ENCODE measurements at regions not wholly inside any gene's neighbourhood (a gene's known extent, or its start where the extent isn't known, plus 50 kb on each side); places are given as distances from the start of the nearest gene placed in this dataset.
"Not testable (repeated sequence)": the region's sequence is repeated elsewhere in the genome, so short reads cannot be mapped to it uniquely, and the experiment has no call there.

DNA sequence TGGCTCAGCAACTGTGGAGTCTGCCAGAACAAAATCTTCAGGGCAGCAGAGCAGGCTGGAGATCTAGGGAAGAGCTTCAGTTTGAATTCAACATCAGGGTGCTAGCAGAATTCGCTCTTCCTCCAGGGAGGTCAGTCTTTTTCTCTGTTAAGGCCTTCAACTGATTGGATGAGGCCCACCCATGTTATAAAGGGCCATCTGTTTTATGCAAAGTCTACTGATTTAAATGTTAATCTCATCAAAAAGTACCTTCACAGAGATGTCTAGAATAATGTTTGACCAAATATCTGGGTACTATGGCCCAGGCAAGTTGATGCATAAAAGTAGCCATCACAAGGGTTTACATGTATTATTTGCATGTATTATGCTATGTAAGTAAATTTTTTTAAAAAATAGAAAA, 378.4 kb downstream of the BTG1 start:
- no peak overlapping the region for H3K27ac ChIP-seq (ENCODE audit: low read length)
- no peaks in the 10 kb centered on the region for H3K9me3 ChIP-seq (ENCODE audit: insufficient read depth, low read depth, low read length)
- H3K27me3 ChIP-seq (ENCODE audit: insufficient read depth, low read length): no peaks in the 10 kb centered on the region
- H3K36me3 ChIP-seq (ENCODE audit: insufficient read depth, low read depth, low read length): no peaks in the 10 kb centered on the region
- no peak overlapping the region for H3K4me3 ChIP-seq (ENCODE audit: low read length)
- H3K9ac ChIP-seq (ENCODE audit: low read depth, low read length): no peak overlapping the region
- no peaks in the 10 kb centered on the region for H3K4me1 ChIP-seq (ENCODE audit: insufficient read depth, low read length)

DNA sequence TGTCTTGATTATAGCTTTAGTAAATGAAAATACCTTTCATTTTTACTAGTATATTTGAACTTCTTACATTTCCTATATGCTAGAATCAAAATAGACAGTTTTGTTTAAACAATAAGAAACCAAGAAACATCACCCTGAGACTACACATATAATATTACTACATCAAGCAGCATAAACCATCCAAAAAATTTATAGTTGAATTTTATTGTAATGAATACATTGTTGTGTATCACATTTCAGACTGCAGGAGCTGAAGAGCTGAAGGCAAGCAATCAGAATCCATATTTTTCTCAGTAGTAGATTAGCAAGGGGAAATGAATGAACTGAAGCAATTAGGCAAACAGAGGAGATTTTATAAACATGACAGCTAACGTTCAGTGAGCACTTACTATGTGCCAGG, 379.2 kb downstream of the BTG1 start:
- no peaks in the 10 kb centered on the region for H3K36me3 ChIP-seq (ENCODE audit: insufficient read depth, low read depth, low read length)
- no peaks in the 10 kb centered on the region for H3K9me3 ChIP-seq (ENCODE audit: insufficient read depth, low read depth, low read length)
- no peaks in the 10 kb centered on the region for H3K4me1 ChIP-seq (ENCODE audit: insufficient read depth, low read length)
- H3K9ac ChIP-seq (ENCODE audit: low read depth, low read length): no peak overlapping the region
- H3K4me3 ChIP-seq (ENCODE audit: low read length): no peak overlapping the region
- H3K27ac ChIP-seq (ENCODE audit: low read length): no peak overlapping the region
- H3K27me3 ChIP-seq (ENCODE audit: insufficient read depth, low read length): no peaks in the 10 kb centered on the region

DNA sequence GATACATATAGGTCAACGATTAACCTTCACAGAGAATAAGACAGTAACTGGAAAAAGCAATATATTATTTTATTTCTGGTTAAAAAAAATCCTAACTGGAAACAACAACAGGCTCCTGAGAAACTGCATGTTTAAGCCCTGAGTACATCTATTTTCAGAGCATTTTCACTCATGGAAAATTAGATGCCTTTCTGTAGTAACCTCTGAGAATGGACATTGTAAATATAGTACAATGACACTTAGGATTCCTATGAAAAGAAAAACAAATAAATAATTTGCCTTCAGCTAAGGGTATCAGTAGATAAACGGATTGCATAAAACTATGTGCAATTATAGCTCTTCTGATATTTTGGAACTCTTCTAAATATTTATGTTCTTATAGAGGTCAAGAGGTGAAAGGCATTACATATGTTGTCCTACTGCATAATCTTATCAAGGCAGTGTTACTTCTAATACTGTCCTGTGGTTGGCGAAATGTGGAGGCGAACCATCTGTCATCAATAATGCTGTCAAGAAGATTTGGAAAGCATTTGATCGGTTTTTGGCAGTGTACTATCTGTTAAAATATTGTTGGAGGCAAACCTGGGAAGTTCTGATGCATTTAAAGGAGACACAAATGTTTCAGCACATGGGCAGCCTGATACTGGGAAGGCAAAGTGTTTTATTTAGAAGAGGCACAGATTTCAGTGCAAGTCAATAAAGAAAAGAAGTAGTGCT, 381.8 kb downstream of the BTG1 start:
- H3K27me3 ChIP-seq (ENCODE audit: insufficient read depth, low read length): no peaks in the 10 kb centered on the region
- H3K4me3 ChIP-seq (ENCODE audit: low read length): no peak overlapping the region
- no peaks in the 10 kb centered on the region; the same call in 1 of the 2 replicates for H3K9me3 ChIP-seq (ENCODE audit: insufficient read depth, low read depth, low read length)
- H3K27ac ChIP-seq (ENCODE audit: low read length): no peak overlapping the region
- H3K4me1 ChIP-seq (ENCODE audit: insufficient read depth, low read length): no peaks in the 10 kb centered on the region
- H3K36me3 ChIP-seq (ENCODE audit: insufficient read depth, low read depth, low read length): no peaks in the 10 kb centered on the region
- no peak overlapping the region for H3K9ac ChIP-seq (ENCODE audit: low read depth, low read length)

DNA sequence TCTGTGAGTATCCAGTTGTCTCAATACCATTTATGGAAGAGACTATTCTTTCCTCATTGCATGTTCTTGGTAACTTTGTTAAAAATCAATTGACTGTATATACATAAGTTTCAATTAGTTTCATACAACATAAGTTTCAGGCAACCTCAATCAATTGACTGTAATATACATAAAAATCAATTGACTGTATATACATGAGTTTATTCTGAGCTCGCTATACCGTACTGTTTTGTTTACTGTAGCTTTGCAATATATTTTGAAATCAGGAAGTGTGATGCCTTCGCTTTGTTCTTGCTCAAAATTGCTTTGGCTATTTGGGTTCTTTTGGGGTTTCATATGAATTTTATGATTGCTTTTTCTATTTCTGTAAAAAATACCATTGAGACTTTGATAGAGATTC, 392.0 kb downstream of the BTG1 start:
- Histone ChIP-seq H3K4me1 (ENCODE audit: insufficient read depth, low read length) (no peaks in the 10 kb centered on the region), H3K9ac (ENCODE audit: low read depth, low read length) (no peak overlapping the region), H3K27me3 (ENCODE audit: insufficient read depth, low read length) (no peaks in the 10 kb centered on the region), H3K36me3 (ENCODE audit: insufficient read depth, low read depth, low read length) (no peaks in the 10 kb centered on the region), H3K4me3 (ENCODE audit: low read length) (no peak overlapping the region), H3K9me3 (ENCODE audit: insufficient read depth, low read depth, low read length) (peaks cover 7% of the 10 kb centered on the region; the same call in 1 of the 2 replicates), H3K27ac (ENCODE audit: low read length) (no peak overlapping the region)

DNA sequence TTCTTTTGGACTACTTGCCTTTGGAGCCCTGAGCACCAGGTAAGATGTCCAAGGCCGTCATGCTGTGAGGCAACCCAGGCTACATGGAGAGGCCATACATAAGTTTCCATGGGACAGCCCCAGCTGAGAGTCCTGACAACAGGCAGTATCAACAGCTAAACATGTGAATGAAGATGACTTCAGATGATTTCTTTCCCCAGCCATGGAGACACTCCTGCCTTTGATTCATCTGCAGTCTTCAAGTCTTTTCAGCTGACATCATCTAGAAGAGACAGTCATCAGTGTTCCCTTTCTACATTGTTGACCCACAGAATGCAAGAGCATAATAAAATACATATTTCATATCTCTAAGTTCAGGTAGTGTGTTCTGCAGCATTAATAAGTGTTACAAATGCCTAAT, 398.7 kb downstream of the BTG1 start:
- Histone ChIP-seq H3K4me3 (ENCODE audit: low read length) (no peak overlapping the region), H3K9me3 (ENCODE audit: insufficient read depth, low read depth, low read length) (no peaks in the 10 kb centered on the region), H3K36me3 (ENCODE audit: insufficient read depth, low read depth, low read length) (no peaks in the 10 kb centered on the region), H3K4me1 (ENCODE audit: insufficient read depth, low read length) (peaks cover 11% of the 10 kb centered on the region; the same call in 1 of the 2 replicates), H3K9ac (ENCODE audit: low read depth, low read length) (no peak overlapping the region), H3K27ac (ENCODE audit: low read length) (no peak overlapping the region), H3K27me3 (ENCODE audit: insufficient read depth, low read length) (no peaks in the 10 kb centered on the region)

DNA sequence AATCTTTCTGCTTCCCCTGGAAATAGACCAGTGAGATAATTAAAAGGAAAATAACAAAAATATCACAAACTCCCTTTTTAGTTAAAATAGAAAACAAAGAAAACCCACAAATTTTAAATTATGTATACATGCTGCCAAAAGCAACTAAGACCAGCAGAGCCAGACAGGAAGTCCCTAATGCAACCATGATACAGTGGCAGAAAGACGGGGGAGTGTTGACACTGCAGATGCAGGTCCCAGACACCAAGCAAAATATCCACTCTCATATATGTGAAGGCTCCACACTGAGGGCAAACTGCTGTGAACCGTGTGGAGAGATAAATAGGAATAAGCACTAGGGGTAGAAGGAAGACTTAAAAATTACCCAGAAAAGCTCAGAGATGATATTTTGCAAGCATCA, 401.0 kb downstream of the BTG1 start:
- H3K27me3 ChIP-seq (ENCODE audit: insufficient read depth, low read length): no peaks in the 10 kb centered on the region

DNA sequence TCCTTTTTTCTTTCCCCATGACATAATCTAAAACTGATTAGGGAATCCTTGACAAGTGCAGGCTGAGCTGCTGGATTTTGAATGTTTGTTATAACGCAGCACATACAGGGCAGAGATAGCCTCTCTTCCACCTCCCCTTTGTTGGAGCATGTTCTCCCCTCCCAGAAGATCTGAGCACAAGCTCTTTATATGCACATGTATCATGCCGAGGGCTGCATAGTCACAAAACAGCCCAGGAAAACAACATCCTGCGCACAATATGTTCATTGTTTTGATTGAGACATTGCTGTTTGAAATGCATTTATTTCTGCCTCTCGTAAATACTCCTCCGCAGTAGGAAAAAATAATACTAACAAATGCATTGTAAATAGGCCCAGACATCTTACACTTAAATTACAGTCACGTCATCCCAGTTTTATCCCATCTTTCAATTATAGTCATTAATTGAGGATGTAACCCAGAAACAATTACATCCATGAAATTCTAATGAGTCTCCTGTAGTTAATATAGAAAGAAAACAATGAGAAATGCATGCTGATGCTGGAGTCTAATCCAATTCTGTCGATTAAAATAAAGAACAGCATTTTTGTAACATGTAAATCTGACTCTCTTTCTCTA, 401.8 kb downstream of the BTG1 start:
- peaks cover 11% of the 10 kb centered on the region; the same call in 1 of the 2 replicates for H3K4me1 ChIP-seq (ENCODE audit: insufficient read depth, low read length)
- no peak overlapping the region; the same call in 1 of the 2 replicates for H3K9ac ChIP-seq (ENCODE audit: low read depth, low read length)
- H3K4me3 ChIP-seq (ENCODE audit: low read length): no peak overlapping the region
- no peak overlapping the region for H3K27ac ChIP-seq (ENCODE audit: low read length)
- no peaks in the 10 kb centered on the region for H3K36me3 ChIP-seq (ENCODE audit: insufficient read depth, low read depth, low read length)
- no peaks in the 10 kb centered on the region for H3K9me3 ChIP-seq (ENCODE audit: insufficient read depth, low read depth, low read length)
- H3K27me3 ChIP-seq (ENCODE audit: insufficient read depth, low read length): no peaks in the 10 kb centered on the region

More for the DNA sequence above, 401.0 kb downstream of the BTG1 start:
- peaks cover 11% of the 10 kb centered on the region; the same call in 1 of the 2 replicates for H3K4me1 ChIP-seq (ENCODE audit: insufficient read depth, low read length)
- no peak overlapping the region for H3K4me3 ChIP-seq (ENCODE audit: low read length)
- no peak overlapping the region for H3K9ac ChIP-seq (ENCODE audit: low read depth, low read length)
- H3K9me3 ChIP-seq (ENCODE audit: insufficient read depth, low read depth, low read length): no peaks in the 10 kb centered on the region
- no peaks in the 10 kb centered on the region for H3K36me3 ChIP-seq (ENCODE audit: insufficient read depth, low read depth, low read length)
- no peak overlapping the region for H3K27ac ChIP-seq (ENCODE audit: low read length)

DNA sequence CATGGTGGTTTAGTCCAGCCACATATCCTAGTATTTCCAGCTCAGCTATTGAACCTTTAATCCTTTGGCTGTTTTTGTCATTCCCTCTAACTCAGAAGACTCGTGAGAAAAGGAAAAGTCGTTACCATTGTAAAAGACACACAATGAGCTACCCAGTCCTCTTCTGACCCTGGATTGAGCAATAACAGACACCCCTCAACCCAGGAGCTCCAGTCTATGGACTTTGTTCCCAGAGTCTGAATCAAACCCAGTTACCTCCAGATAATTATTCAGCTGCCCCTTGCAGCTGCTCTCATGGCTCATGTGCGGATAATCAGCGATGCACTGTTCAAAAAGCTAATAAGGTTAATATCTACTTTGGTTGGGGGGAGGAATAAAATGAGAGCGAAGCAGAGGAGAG, 402.4 kb downstream of the BTG1 start:
- H3K27ac ChIP-seq (ENCODE audit: low read length): no peak overlapping the region
- no peak overlapping the region; the same call in 1 of the 2 replicates for H3K9ac ChIP-seq (ENCODE audit: low read depth, low read length)
- peaks cover 11% of the 10 kb centered on the region; the same call in 1 of the 2 replicates for H3K4me1 ChIP-seq (ENCODE audit: insufficient read depth, low read length)
- H3K27me3 ChIP-seq (ENCODE audit: insufficient read depth, low read length): no peaks in the 10 kb centered on the region
- H3K36me3 ChIP-seq (ENCODE audit: insufficient read depth, low read depth, low read length): no peaks in the 10 kb centered on the region
- H3K4me3 ChIP-seq (ENCODE audit: low read length): no peak overlapping the region
- H3K9me3 ChIP-seq (ENCODE audit: insufficient read depth, low read depth, low read length): no peaks in the 10 kb centered on the region

DNA sequence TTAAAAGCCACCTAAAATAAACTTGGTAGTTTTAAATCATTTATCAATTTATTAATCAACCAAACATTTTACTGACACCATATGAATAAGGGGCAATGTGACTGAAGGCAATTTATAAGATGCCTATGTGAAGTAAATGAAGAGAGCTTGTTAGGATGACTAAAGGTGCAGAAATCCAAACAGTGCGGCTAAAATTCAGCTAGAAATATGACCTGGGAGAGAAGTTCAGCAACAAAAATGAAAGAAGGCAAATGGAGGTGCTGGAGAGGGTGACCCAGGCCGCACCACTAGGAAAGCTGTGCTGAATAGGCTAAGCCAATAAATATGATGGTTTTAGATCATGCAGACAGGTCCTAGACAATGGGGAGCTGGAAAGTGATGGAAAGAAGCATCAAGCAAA, 403.7 kb downstream of the BTG1 start:
- H3K4me1 ChIP-seq (ENCODE audit: insufficient read depth, low read length): peaks cover 11% of the 10 kb centered on the region; the same call in 1 of the 2 replicates
- H3K4me3 ChIP-seq (ENCODE audit: low read length): no peak overlapping the region
- H3K9ac ChIP-seq (ENCODE audit: low read depth, low read length): no peak overlapping the region
- no peaks in the 10 kb centered on the region for H3K36me3 ChIP-seq (ENCODE audit: insufficient read depth, low read depth, low read length)
- H3K27me3 ChIP-seq (ENCODE audit: insufficient read depth, low read length): no peaks in the 10 kb centered on the region
- H3K27ac ChIP-seq (ENCODE audit: low read length): no peak overlapping the region
- H3K9me3 ChIP-seq (ENCODE audit: insufficient read depth, low read depth, low read length): no peaks in the 10 kb centered on the region

DNA sequence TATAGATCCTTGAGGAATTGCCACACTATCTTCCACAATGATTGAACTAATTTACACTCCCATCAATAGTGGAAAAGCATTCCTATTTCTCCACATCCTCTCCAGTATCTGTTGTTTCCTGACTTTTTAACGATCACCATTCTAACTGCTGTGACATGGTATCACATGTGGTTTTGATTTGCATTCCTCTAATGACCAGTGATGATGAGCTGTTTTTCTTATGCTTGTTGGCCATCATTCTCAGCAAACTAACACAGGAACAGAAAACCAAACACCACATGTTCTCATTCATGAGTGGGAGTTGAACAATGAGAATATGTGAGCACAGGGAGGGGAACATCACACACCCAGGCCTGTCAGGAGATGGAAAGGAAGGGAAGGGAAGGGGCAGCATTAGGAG, 411.8 kb downstream of the BTG1 start:
- not testable (repeated sequence) for H3K9me3 ChIP-seq (ENCODE audit: insufficient read depth, low read depth, low read length); H3K27me3 ChIP-seq (ENCODE audit: insufficient read depth, low read length); H3K27ac ChIP-seq (ENCODE audit: low read length); H3K4me1 ChIP-seq (ENCODE audit: insufficient read depth, low read length); H3K36me3 ChIP-seq (ENCODE audit: insufficient read depth, low read depth, low read length); H3K9ac ChIP-seq (ENCODE audit: low read depth, low read length); H3K4me3 ChIP-seq (ENCODE audit: low read length)

DNA sequence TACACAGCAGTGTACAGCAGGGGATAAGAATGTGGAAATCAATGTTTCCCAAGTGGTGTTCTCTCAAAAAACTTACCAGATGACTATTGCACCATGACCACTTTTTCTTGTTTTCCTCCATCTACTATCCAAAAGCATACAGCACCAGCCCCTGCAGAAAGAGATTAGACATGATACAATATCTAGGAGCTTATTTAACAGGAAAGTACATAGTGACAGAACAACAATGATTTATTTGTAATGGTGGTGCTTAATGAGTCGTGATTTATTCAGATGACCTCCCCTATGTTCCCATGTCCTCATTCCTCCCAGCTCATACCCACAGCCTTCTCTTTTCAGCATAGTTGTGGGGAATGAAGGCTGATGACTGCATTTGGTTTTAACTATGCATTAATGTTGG, 413.6 kb downstream of the BTG1 start:
- Histone ChIP-seq H3K4me3 (ENCODE audit: low read length) (no peak overlapping the region), H3K27me3 (ENCODE audit: insufficient read depth, low read length) (no peaks in the 10 kb centered on the region), H3K27ac (ENCODE audit: low read length) (no peak overlapping the region), H3K9me3 (ENCODE audit: insufficient read depth, low read depth, low read length) (no peaks in the 10 kb centered on the region), H3K9ac (ENCODE audit: low read depth, low read length) (no peak overlapping the region), H3K36me3 (ENCODE audit: insufficient read depth, low read depth, low read length) (no peaks in the 10 kb centered on the region), H3K4me1 (ENCODE audit: insufficient read depth, low read length) (no peaks in the 10 kb centered on the region)

DNA sequence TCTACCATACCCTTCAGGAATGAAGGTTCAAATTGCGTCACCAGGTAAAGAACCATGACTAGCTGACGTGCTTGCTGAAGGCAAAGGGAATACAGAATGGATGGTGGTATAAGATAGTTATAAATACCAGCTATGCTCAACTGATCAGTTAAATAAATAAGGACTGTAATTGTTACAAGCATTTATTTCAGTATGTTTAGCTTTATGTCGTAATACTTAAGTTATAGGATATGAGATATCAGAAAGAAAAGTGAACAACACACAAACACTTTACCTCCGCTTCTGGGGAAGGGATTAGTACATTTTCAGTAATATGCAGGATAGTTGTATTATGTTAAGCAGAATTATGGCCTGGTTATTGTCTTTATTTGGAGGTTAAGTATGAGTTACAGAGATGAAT, 416.1 kb downstream of the BTG1 start:
- Histone ChIP-seq H3K4me3 (ENCODE audit: low read length) (no peak overlapping the region), H3K27ac (ENCODE audit: low read length) (no peak overlapping the region), H3K27me3 (ENCODE audit: insufficient read depth, low read length) (no peaks in the 10 kb centered on the region), H3K9me3 (ENCODE audit: insufficient read depth, low read depth, low read length) (no peaks in the 10 kb centered on the region), H3K4me1 (ENCODE audit: insufficient read depth, low read length) (no peaks in the 10 kb centered on the region), H3K36me3 (ENCODE audit: insufficient read depth, low read depth, low read length) (no peaks in the 10 kb centered on the region), H3K9ac (ENCODE audit: low read depth, low read length) (no peak overlapping the region)

Data from iPS-20b (cell line).